ENCODE measurements at regions not wholly inside any gene's neighbourhood (a gene's known extent, or its start where the extent isn't known, plus 50 kb on each side); places are given as distances from the start of the nearest gene placed in this dataset.

GRCh38 chr6:26194816-26195375 lies 107.7 kb downstream of the HFE start:
- Histone ChIP-seq H3K27ac (peak overlapping the region; percentile 46 to 82), H3K9me3 (no peaks in the 10 kb centered on the region), H3K4me1 (ENCODE audit: insufficient read depth) (no peaks in the 10 kb centered on the region), H3K36me3 (no peaks in the 10 kb centered on the region), H3K27me3 (no peaks in the 10 kb centered on the region), H3K4me3 (peak overlapping the region; percentile 55)
- intact Hi-C loops (cut with DNase I), result loop anchor here in 2 of 4 donors (5.0 to 10.0 kb wide), 3 partner anchors 38 to 170 kb away; a partner anchor contains a TSS
- DNase-seq, result no peak
- TF ChIP-seq CTCF (IDR thresholded peaks at IDR 0.05) (no peak), EP300 (IDR thresholded peaks at IDR 0.05) (no peak), POLR2A (IDR thresholded peaks at IDR 0.05) (no peak)
- WGBS, 3 donors, result 1 to 2% (median 1%) methylated on average over 8 of the region's 8 CpGs

GRCh38 chr6:26195376-26195923 lies 108.2 kb downstream of the HFE start:
- Histone ChIP-seq H3K36me3 (no peaks in the 10 kb centered on the region), H3K4me3 (peak overlapping the region; percentile 55), H3K4me1 (ENCODE audit: insufficient read depth) (no peaks in the 10 kb centered on the region), H3K9me3 (no peaks in the 10 kb centered on the region), H3K27me3 (no peaks in the 10 kb centered on the region), H3K27ac (peak overlapping the region; percentile 46 to 82)
- intact Hi-C loops (cut with DNase I), result loop anchor here in 2 of 4 donors (5.0 to 10.0 kb wide), 3 partner anchors 38 to 171 kb away; a partner anchor contains a TSS
- 0 to 2% (median 1%) methylated on average over 23 of the region's 23 CpGs for WGBS, 3 donors
- no peak for TF ChIP-seq EP300 (IDR thresholded peaks at IDR 0.05)
- peak; percentile 47 for TF ChIP-seq POLR2A (IDR thresholded peaks at IDR 0.05)
- TF ChIP-seq CTCF (IDR thresholded peaks at IDR 0.05), result no peak
- peak; percentile 81 to 92 (median 88) for DNase-seq

- Histone ChIP-seq H3K27me3 (no peaks in the 10 kb centered on the region), H3K4me3 (peak overlapping the region; percentile 55), H3K9me3 (no peaks in the 10 kb centered on the region), H3K27ac (peak overlapping the region; percentile 35 to 82), H3K36me3 (no peaks in the 10 kb centered on the region), H3K4me1 (ENCODE audit: insufficient read depth) (no peaks in the 10 kb centered on the region)
- WGBS, 3 donors, result 6 to 18% (median 8%) methylated on average over 28 of the region's 28 CpGs
- TF ChIP-seq CTCF (IDR thresholded peaks at IDR 0.05) (no peak), EP300 (IDR thresholded peaks at IDR 0.05) (no peak), POLR2A (IDR thresholded peaks at IDR 0.05) (no peak)
- DNase-seq, result peak in 2 of 5 donors; percentile 57 to 59
- intact Hi-C loops (cut with DNase I), result loop anchor here in 2 of 4 donors (5.0 to 10.0 kb wide), 3 partner anchors 39 to 171 kb away; a partner anchor contains a TSS
Observed at GRCh38 chr6:26195924-26196845, 109.0 kb downstream of the HFE start.

GRCh38 chr6:26196846-26197635 lies 109.8 kb downstream of the HFE start:
- peak; percentile 76 to 85 (median 81) for DNase-seq
- Histone ChIP-seq H3K27me3 (no peaks in the 10 kb centered on the region), H3K27ac (peak overlapping the region; percentile 35 to 82), H3K9me3 (no peaks in the 10 kb centered on the region), H3K4me1 (ENCODE audit: insufficient read depth) (no peaks in the 10 kb centered on the region), H3K36me3 (no peaks in the 10 kb centered on the region), H3K4me3 (peak overlapping the region; percentile 55)
- TF ChIP-seq CTCF (IDR thresholded peaks at IDR 0.05) (peak in 1 of 3 donors; percentile 23), EP300 (IDR thresholded peaks at IDR 0.05) (no peak), POLR2A (IDR thresholded peaks at IDR 0.05) (peak; percentile 93)
- intact Hi-C loops (cut with DNase I), result loop anchor here in 2 of 4 donors (5.0 to 10.0 kb wide), 3 partner anchors 40 to 172 kb away; a partner anchor contains a TSS
- 0 to 1% (median 1%) methylated on average over 51 of the region's 51 CpGs for WGBS, 3 donors
